WTC11 (cell line): ENCODE measurements at regions not wholly inside any gene's neighbourhood (a gene's known extent, or its start where the extent isn't known, plus 50 kb on each side); places are given as distances from the start of the nearest gene placed in this dataset.

Experiments used
- ATAC-seq: fragments of 200-7000 bp; cut with Tn5 transposase; 2 replicates; pipeline ENCODE4 v1.10.0; 2021; ENCODE audit warnings: mild to moderate bottlenecking, moderate library complexity
- CTCF ChIA-PET: fragments of 300-600 bp; sonication (Branson Sonifier 250); formaldehyde crosslinking; loops from one replicate; lab custom pipeline; 2021; ENCODE audit warnings: antibody characterized with exemption; lab: Charles Lee
- POLR2A ChIA-PET: fragments of 350-600 bp; sonication (Branson Sonifier 250); formaldehyde crosslinking; loops from one replicate; lab custom pipeline; 2021; ENCODE audit warnings: antibody characterized with exemption; lab: Charles Lee
- DNase-seq: peaks from one replicate; pipeline ENCODE4 v3.0.0; 2021; ENCODE audit warnings: low spot score
- H3K27ac Mint-ChIP-seq: 2 replicates; pipeline ENCODE4 v1.8.0; 2021; ENCODE audit warnings: mixed read lengths
- H3K27me3 Mint-ChIP-seq: 2 replicates; pipeline ENCODE4 v1.8.0; 2021; ENCODE audit warnings: low read depth, mild to moderate bottlenecking, moderate library complexity, mixed read lengths
- H3K36me3 Mint-ChIP-seq: 2 replicates; pipeline ENCODE4 v1.8.0; 2021; ENCODE audit warnings: mixed read lengths
- H3K4me1 Mint-ChIP-seq: 2 replicates; pipeline ENCODE4 v1.8.0; 2022; ENCODE audit warnings: mixed read lengths
- H3K4me3 Mint-ChIP-seq: 2 replicates; pipeline ENCODE4 v1.8.0; 2021; ENCODE audit warnings: mild to moderate bottlenecking, moderate library complexity, mixed read lengths
- H3K9me3 Mint-ChIP-seq: 2 replicates; pipeline ENCODE4 v1.8.0; 2021; ENCODE audit warnings: mixed read lengths
- AR ChIP-seq: fragments of 250-450 bp; sonication (Bioruptor Pico); IDR thresholded peaks from 2 replicates; pipeline ENCODE4 v1.9.0; 2021; ENCODE audit warnings: mild to moderate bottlenecking
- ATF2 ChIP-seq: sonication (generic); formaldehyde crosslinking; IDR thresholded peaks from 2 replicates; pipeline ENCODE4 v1.8.1; 2022; ENCODE audit warnings: low read depth, missing genetic modification reagents, borderline replicate concordance
- CBFB ChIP-seq: sonication (generic); formaldehyde crosslinking; IDR thresholded peaks from 2 replicates; pipeline ENCODE4 v1.8.1; 2022; ENCODE audit warnings: mild to moderate bottlenecking, low read depth, missing genetic modification reagents
- CREM ChIP-seq: sonication (generic); formaldehyde crosslinking; IDR thresholded peaks from 2 replicates; pipeline ENCODE4 v1.8.1; 2022; ENCODE audit warnings: mild to moderate bottlenecking, missing genetic modification reagents, moderate library complexity
- ETV6 ChIP-seq: sonication (generic); formaldehyde crosslinking; IDR thresholded peaks from 2 replicates; pipeline ENCODE4 v1.8.1; 2022; ENCODE audit warnings: mild to moderate bottlenecking, missing genetic modification reagents
- GRHL2 ChIP-seq: fragments of 250-450 bp; sonication (Bioruptor Pico); IDR thresholded peaks from 2 replicates; pipeline ENCODE4 v1.8.0; 2022; ENCODE audit warnings: mild to moderate bottlenecking, moderate library complexity; ENCODE audit not compliant: insufficient replicate concordance, severe bottlenecking
- IRF2 ChIP-seq: sonication (generic); formaldehyde crosslinking; IDR thresholded peaks from 2 replicates; pipeline ENCODE4 v1.8.0; 2022; ENCODE audit warnings: low read depth, missing genetic modification reagents, borderline replicate concordance
- MAX ChIP-seq: sonication (generic); formaldehyde crosslinking; IDR thresholded peaks from 2 replicates; pipeline ENCODE4 v1.8.0; 2022; ENCODE audit warnings: mild to moderate bottlenecking, missing genetic modification reagents
- NR1H2 ChIP-seq: sonication (generic); formaldehyde crosslinking; IDR thresholded peaks from 2 replicates; pipeline ENCODE4 v1.9.0; 2021; ENCODE audit warnings: mild to moderate bottlenecking, moderate library complexity, missing genetic modification reagents
- NR3C1 ChIP-seq: sonication (generic); formaldehyde crosslinking; conservative IDR thresholded peaks from 2 replicates; pipeline ENCODE4 v1.8.1; 2023; ENCODE audit warnings: low read depth, mild to moderate bottlenecking, missing genetic modification reagents
- PRRX2 ChIP-seq: fragments of 250-450 bp; sonication (Bioruptor Pico); IDR thresholded peaks from 2 replicates; pipeline ENCODE4 v1.8.0; 2021; ENCODE audit warnings: mild to moderate bottlenecking
- RORB ChIP-seq: fragments of 250-450 bp; sonication (Bioruptor Pico); IDR thresholded peaks from 2 replicates; pipeline ENCODE4 v1.9.0; 2021; ENCODE audit warnings: mild to moderate bottlenecking
- SMAD3 ChIP-seq: sonication (generic); formaldehyde crosslinking; IDR thresholded peaks from 2 replicates; pipeline ENCODE4 v1.8.0; 2022; ENCODE audit warnings: missing genetic modification reagents, mild to moderate bottlenecking, borderline replicate concordance
- TEAD1 ChIP-seq: sonication (generic); formaldehyde crosslinking; IDR thresholded peaks from 2 replicates; pipeline ENCODE4 v1.8.0; 2022; ENCODE audit warnings: mild to moderate bottlenecking, missing genetic modification reagents
- ZBTB43 ChIP-seq: sonication (generic); formaldehyde crosslinking; IDR thresholded peaks from 2 replicates; pipeline ENCODE4 v1.8.1; 2023; ENCODE audit warnings: mild to moderate bottlenecking, missing genetic modification reagents
- ZNF219 ChIP-seq: sonication (generic); formaldehyde crosslinking; IDR thresholded peaks from 2 replicates; pipeline ENCODE4 v1.8.0; 2023; ENCODE audit warnings: missing genetic modification reagents, mild to moderate bottlenecking, borderline replicate concordance
- ZNF281 ChIP-seq: sonication (generic); formaldehyde crosslinking; IDR thresholded peaks from 2 replicates; pipeline ENCODE4 v1.8.0; 2023; ENCODE audit warnings: mild to moderate bottlenecking, missing genetic modification reagents
- ZNF396 ChIP-seq: fragments of 250-450 bp; sonication (Bioruptor Pico); IDR thresholded peaks from 2 replicates; pipeline ENCODE4 v1.8.0; 2021; ENCODE audit warnings: mild to moderate bottlenecking, moderate library complexity, borderline replicate concordance
- ZNF532 ChIP-seq: fragments of 250-450 bp; sonication (Bioruptor Pico); IDR thresholded peaks from 2 replicates; pipeline ENCODE4 v1.9.0; 2021; ENCODE audit warnings: mild to moderate bottlenecking, borderline replicate concordance
- ZNF671 ChIP-seq: fragments of 250-450 bp; sonication (Bioruptor Pico); IDR thresholded peaks from 2 replicates; pipeline ENCODE4 v1.8.0; 2021; ENCODE audit warnings: mild to moderate bottlenecking
- TF ChIP-seq, protein P1 (sequence below): fragments of 250-450 bp; sonication (Bioruptor Pico); IDR thresholded peaks from 2 replicates; pipeline ENCODE4 v1.9.0; 2021; ENCODE audit warnings: moderate library complexity, mild to moderate bottlenecking, inconsistent platforms, borderline replicate concordance

DNA sequence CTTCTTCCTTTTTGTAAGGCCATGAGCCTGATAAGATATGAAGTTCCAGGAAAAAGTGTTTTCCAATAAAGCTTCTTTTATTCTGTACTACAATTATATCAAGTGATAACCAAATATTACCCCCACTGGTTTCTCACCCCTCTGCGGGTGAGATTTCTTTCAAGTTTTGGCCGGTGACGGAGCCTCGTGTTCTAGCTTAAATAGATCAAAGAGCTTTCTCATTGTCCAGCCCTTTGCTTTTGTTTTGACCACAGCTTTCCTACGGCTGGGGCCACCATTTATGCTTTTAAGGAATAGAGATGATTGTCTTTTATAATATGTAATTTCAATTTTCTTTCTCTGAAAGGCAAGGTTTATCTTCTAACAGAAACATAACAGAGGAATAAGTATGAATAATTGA is 196.7 kb upstream of the MTPN start:
- CTCF ChIA-PET, result no interaction called here
- no peak for DNase-seq
- no peak for ATAC-seq
- TF ChIP-seq RORB (CRISPR knock-in tag), result no peak
- TF ChIP-seq TEAD1 (CRISPR knock-in tag), result no peak
- TF ChIP-seq ATF2 (CRISPR knock-in tag), result no peak
- no peaks in the 10 kb centered on the region for H3K27me3 Mint-ChIP-seq
- POLR2A ChIA-PET, result no interaction called here
- H3K4me3 Mint-ChIP-seq, result no peak overlapping the region
- H3K9me3 Mint-ChIP-seq, result no peaks in the 10 kb centered on the region
- H3K36me3 Mint-ChIP-seq, result no peaks in the 10 kb centered on the region
- no peaks in the 10 kb centered on the region for H3K4me1 Mint-ChIP-seq
- no peak overlapping the region for H3K27ac Mint-ChIP-seq

GRCh38 chr7:136171233-136171632 is 194.1 kb upstream of the MTPN start:
- ChIA-PET CTCF (no interaction called here), POLR2A (no interaction called here)
- DNase-seq (no peak), ATAC-seq (no peak)
- no peaks in the 10 kb centered on the region for H3K27me3 Mint-ChIP-seq
- H3K4me3 Mint-ChIP-seq, result no peak overlapping the region
- no peaks in the 10 kb centered on the region for H3K4me1 Mint-ChIP-seq
- no peak overlapping the region for H3K27ac Mint-ChIP-seq
- TF ChIP-seq CREM (no peak), AR (CRISPR knock-in tag) (no peak), ZBTB43 (CRISPR knock-in tag) (no peak), ZNF671 (CRISPR knock-in tag) (no peak), NR1H2 (CRISPR knock-in tag) (no peak), CBFB (no peak), SMAD3 (CRISPR knock-in tag) (no peak), ZNF396 (CRISPR knock-in tag) (no peak), ZNF281 (no peak), ZNF219 (no peak), GRHL2 (CRISPR knock-in tag) (no peak), PRRX2 (CRISPR knock-in tag) (no peak), NR3C1 (CRISPR knock-in tag) (no peak), MAX (CRISPR knock-in tag) (no peak), ZNF532 (CRISPR knock-in tag) (no peak), ETV6 (CRISPR knock-in tag) (no peak), IRF2 (CRISPR knock-in tag) (no peak)
- TF ChIP-seq, protein P1, sequence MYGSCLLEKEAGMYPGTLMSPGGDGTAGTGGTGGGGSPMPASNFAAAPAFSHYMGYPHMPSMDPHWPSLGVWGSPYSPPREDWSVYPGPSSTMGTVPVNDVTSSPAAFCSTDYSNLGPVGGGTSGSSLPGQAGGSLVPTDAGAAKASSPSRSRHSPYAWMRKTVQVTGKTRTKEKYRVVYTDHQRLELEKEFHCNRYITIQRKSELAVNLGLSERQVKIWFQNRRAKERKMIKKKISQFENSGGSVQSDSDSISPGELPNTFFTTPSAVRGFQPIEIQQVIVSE, result no peak
- no peaks in the 10 kb centered on the region for H3K9me3 Mint-ChIP-seq
- no peaks in the 10 kb centered on the region for H3K36me3 Mint-ChIP-seq
